ENCODE measurements at regions not wholly inside any gene's neighbourhood (a gene's known extent, or its start where the extent isn't known, plus 50 kb on each side); places are given as distances from the start of the nearest gene placed in this dataset. TPM values are rescaled to one million over a fixed set of nuclear protein-coding genes. Genes with fewer than 3 reads are reported as not detected.

- Mint-ChIP-seq H3K36me3 (ENCODE audit: unreplicated experiment) (no peaks in the 10 kb centered on the region), H3K27ac (ENCODE audit: unreplicated experiment) (no peak overlapping the region), H3K9me3 (ENCODE audit: unreplicated experiment) (no peaks in the 10 kb centered on the region), H3K27me3 (ENCODE audit: unreplicated experiment) (no peaks in the 10 kb centered on the region), H3K4me3 (ENCODE audit: unreplicated experiment) (no peak overlapping the region), H3K4me1 (ENCODE audit: low read depth, unreplicated experiment) (no peaks in the 10 kb centered on the region)
- DNase-seq: no peak
- TF ChIP-seq, protein P1, sequence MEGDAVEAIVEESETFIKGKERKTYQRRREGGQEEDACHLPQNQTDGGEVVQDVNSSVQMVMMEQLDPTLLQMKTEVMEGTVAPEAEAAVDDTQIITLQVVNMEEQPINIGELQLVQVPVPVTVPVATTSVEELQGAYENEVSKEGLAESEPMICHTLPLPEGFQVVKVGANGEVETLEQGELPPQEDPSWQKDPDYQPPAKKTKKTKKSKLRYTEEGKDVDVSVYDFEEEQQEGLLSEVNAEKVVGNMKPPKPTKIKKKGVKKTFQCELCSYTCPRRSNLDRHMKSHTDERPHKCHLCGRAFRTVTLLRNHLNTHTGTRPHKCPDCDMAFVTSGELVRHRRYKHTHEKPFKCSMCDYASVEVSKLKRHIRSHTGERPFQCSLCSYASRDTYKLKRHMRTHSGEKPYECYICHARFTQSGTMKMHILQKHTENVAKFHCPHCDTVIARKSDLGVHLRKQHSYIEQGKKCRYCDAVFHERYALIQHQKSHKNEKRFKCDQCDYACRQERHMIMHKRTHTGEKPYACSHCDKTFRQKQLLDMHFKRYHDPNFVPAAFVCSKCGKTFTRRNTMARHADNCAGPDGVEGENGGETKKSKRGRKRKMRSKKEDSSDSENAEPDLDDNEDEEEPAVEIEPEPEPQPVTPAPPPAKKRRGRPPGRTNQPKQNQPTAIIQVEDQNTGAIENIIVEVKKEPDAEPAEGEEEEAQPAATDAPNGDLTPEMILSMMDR (IDR thresholded peaks at IDR 0.05; ENCODE audit: partially characterized antibody, unreplicated experiment): no peak
These were observed 87.9 kb upstream of the MDGA2 start for GRCh38 chr14:47763188-47763854.

- TF ChIP-seq, protein P1 (IDR thresholded peaks at IDR 0.05; ENCODE audit: partially characterized antibody, unreplicated experiment): no peak
- DNase-seq: no peak
- no peaks in the 10 kb centered on the region for H3K9me3 Mint-ChIP-seq (ENCODE audit: unreplicated experiment)
- H3K4me1 Mint-ChIP-seq (ENCODE audit: low read depth, unreplicated experiment): no peaks in the 10 kb centered on the region
- no peak overlapping the region for H3K4me3 Mint-ChIP-seq (ENCODE audit: unreplicated experiment)
- H3K27ac Mint-ChIP-seq (ENCODE audit: unreplicated experiment): no peak overlapping the region
- H3K36me3 Mint-ChIP-seq (ENCODE audit: unreplicated experiment): no peaks in the 10 kb centered on the region
- no peaks in the 10 kb centered on the region for H3K27me3 Mint-ChIP-seq (ENCODE audit: unreplicated experiment)
These were observed 71.6 kb upstream of the MDGA2 start for GRCh38 chr14:47746986-47747385.

DNA sequence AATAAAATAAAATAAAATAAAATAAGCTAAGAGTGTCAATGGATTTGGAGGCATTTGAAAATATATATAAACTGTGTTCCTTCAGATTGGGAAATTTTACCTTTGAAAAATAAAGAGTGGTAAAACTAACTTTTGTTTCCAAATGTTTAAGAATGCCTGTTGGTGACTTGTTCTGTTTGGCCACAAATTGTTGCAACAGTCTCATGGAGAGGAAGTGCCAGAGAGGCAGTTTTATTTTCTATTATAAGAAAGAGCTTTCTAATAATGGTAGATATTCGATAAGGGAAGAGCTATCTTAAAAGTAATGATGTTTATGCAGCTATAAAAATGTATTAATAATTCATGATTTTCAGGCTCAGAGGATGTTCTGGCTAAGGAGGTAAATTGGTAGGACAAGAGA is 68.8 kb upstream of the MDGA2 start:
- H3K36me3 Mint-ChIP-seq (ENCODE audit: unreplicated experiment): no peaks in the 10 kb centered on the region
- no peak overlapping the region for H3K27ac Mint-ChIP-seq (ENCODE audit: unreplicated experiment)
- no peaks in the 10 kb centered on the region for H3K9me3 Mint-ChIP-seq (ENCODE audit: unreplicated experiment)
- DNase-seq: no peak
- no peaks in the 10 kb centered on the region for H3K27me3 Mint-ChIP-seq (ENCODE audit: unreplicated experiment)
- TF ChIP-seq, protein P1 (IDR thresholded peaks at IDR 0.05; ENCODE audit: partially characterized antibody, unreplicated experiment): no peak
- no peaks in the 10 kb centered on the region for H3K4me1 Mint-ChIP-seq (ENCODE audit: low read depth, unreplicated experiment)
- no peak overlapping the region for H3K4me3 Mint-ChIP-seq (ENCODE audit: unreplicated experiment)

DNA sequence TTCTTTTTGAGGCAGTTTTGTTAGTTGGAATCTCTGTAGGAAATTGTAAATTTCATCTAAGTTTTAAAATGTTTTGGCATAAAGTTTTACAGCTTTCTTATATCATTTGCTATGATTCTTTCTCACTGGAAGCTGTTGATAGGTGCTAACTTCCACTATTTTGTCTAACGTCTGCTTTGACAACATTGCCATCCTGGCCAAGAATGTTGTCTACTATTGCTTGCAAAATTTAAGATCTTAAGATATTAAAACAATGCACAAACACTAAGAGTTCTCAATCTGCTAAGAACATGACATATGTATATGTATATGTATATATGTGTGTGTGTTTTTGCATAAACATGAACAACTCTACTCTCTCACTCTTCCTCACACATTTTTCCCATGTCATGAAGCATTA is 64.1 kb upstream of the MDGA2 start:
- Mint-ChIP-seq H3K9me3 (ENCODE audit: unreplicated experiment) (no peaks in the 10 kb centered on the region), H3K36me3 (ENCODE audit: unreplicated experiment) (no peaks in the 10 kb centered on the region), H3K4me1 (ENCODE audit: low read depth, unreplicated experiment) (no peaks in the 10 kb centered on the region), H3K27ac (ENCODE audit: unreplicated experiment) (no peak overlapping the region), H3K27me3 (ENCODE audit: unreplicated experiment) (no peaks in the 10 kb centered on the region), H3K4me3 (ENCODE audit: unreplicated experiment) (no peak overlapping the region)
- no peak for DNase-seq
- TF ChIP-seq, protein P1 (IDR thresholded peaks at IDR 0.05; ENCODE audit: partially characterized antibody, unreplicated experiment): no peak

DNA sequence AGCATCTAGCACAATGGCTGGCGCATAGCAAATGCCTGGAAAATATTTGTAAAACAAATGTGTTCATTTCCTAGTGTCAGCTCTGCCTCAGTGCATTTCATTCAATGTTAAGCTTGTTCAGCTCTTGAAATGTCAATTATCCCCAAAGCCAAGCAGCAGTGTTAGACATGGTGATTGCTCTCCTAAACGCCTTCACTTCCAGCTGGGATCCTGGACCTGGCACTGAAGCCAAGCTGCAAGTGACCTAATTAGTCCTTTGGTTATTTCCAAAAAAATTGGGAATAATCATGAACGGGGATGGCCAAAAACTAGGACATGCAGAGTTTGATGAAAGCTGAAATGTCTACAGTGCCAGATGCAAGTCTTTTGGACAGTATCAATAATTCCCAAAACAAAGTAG is 54.9 kb upstream of the MDGA2 start:
- Mint-ChIP-seq H3K27ac (ENCODE audit: unreplicated experiment) (no peak overlapping the region), H3K9me3 (ENCODE audit: unreplicated experiment) (no peaks in the 10 kb centered on the region), H3K4me1 (ENCODE audit: low read depth, unreplicated experiment) (peaks cover 3% of the 10 kb centered on the region), H3K27me3 (ENCODE audit: unreplicated experiment) (no peaks in the 10 kb centered on the region), H3K36me3 (ENCODE audit: unreplicated experiment) (no peaks in the 10 kb centered on the region), H3K4me3 (ENCODE audit: unreplicated experiment) (no peak overlapping the region)
- TF ChIP-seq, protein P1 (IDR thresholded peaks at IDR 0.05; ENCODE audit: partially characterized antibody, unreplicated experiment): no peak
- DNase-seq: no peak

Small RNA genes in the stretch of these regions (microRNA-seq; reads per million reads assigned to microRNA genes)
- not detected for gene MIR548Y (ENCODE audit: unreplicated experiment)

All from glutamatergic neuron (in vitro differentiated cells).